ENCODE measurements at regions not wholly inside any gene's neighbourhood (a gene's known extent, or its start where the extent isn't known, plus 50 kb on each side); places are given as distances from the start of the nearest gene placed in this dataset.
"Not testable (repeated sequence)": the region's sequence is repeated elsewhere in the genome, so short reads cannot be mapped to it uniquely, and the experiment has no call there.

DNA sequence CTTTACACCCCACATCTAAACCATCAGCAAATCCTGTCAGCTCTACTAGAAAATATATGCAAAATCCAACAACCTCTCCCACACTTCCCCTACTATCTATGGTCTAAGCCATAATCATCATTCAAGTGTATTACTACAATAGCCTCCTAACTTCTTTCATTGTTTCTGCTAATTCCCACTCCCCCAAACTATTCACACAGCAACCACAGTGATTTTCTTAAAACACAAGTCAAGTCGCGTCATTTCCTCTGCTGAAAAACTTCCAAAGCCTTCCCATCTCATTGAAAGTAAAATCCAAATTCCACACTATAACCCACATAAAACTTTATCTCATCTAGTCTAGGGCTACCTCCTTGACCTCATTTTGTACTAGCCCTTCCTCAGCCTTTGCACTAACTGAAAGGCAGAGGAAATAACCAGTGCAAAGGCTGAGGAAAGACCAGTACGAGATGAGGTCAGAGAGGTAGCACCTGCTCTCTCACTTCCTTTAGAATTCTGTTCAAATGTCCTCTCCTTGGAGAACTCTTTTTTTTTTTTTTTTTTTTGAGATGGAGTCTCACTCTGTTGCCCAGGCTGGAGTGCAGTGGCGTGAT, 65.5 kb upstream of the MDM1 start:
- DNase-seq (ENCODE audit: low read depth): no peak
- Histone ChIP-seq H3K27me3 (ENCODE audit: control insufficient read depth, insufficient read depth, low read length) (no peaks in the 10 kb centered on the region), H3K4me3 (ENCODE audit: low read depth, low read length) (no peak overlapping the region), H3K36me3 (ENCODE audit: control insufficient read depth, insufficient read depth, low read length) (no peaks in the 10 kb centered on the region)
- ChIA-PET POLR2A (no interaction called here), CTCF (interaction anchor here (0.7 kb wide), 1 partner anchor 58 kb away, joined by 3 read pairs; no protein-coding TSS in a partner anchor)
- TF ChIP-seq, protein P1, sequence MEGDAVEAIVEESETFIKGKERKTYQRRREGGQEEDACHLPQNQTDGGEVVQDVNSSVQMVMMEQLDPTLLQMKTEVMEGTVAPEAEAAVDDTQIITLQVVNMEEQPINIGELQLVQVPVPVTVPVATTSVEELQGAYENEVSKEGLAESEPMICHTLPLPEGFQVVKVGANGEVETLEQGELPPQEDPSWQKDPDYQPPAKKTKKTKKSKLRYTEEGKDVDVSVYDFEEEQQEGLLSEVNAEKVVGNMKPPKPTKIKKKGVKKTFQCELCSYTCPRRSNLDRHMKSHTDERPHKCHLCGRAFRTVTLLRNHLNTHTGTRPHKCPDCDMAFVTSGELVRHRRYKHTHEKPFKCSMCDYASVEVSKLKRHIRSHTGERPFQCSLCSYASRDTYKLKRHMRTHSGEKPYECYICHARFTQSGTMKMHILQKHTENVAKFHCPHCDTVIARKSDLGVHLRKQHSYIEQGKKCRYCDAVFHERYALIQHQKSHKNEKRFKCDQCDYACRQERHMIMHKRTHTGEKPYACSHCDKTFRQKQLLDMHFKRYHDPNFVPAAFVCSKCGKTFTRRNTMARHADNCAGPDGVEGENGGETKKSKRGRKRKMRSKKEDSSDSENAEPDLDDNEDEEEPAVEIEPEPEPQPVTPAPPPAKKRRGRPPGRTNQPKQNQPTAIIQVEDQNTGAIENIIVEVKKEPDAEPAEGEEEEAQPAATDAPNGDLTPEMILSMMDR (IDR thresholded peaks at IDR 0.05; ENCODE audit: insufficient read depth, low read depth, low read length): no peak

DNA sequence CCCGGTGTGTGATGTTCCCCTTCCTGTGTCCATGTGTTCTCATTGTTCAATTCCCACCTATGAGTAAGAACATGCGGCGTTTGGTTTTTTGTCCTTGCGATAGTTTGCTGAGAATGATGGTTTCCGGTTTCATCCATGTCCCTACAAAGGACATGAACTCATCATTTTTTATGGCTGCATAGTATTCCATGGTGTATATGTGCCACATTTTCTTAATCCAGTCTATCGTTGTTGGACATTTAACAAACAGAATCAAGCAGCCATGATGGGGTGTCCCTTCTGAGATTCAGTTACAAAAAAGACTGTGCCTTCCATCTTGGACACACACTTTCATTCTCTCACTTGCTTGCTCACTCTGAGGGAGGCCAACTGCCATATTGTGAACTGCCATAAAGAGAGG, 66.5 kb upstream of the MDM1 start:
- H3K4me3 ChIP-seq (ENCODE audit: low read depth, low read length); POLR2A ChIA-PET; H3K27me3 ChIP-seq (ENCODE audit: control insufficient read depth, insufficient read depth, low read length); DNase-seq (ENCODE audit: low read depth); H3K36me3 ChIP-seq (ENCODE audit: control insufficient read depth, insufficient read depth, low read length); CTCF ChIA-PET: not testable (repeated sequence)

DNA sequence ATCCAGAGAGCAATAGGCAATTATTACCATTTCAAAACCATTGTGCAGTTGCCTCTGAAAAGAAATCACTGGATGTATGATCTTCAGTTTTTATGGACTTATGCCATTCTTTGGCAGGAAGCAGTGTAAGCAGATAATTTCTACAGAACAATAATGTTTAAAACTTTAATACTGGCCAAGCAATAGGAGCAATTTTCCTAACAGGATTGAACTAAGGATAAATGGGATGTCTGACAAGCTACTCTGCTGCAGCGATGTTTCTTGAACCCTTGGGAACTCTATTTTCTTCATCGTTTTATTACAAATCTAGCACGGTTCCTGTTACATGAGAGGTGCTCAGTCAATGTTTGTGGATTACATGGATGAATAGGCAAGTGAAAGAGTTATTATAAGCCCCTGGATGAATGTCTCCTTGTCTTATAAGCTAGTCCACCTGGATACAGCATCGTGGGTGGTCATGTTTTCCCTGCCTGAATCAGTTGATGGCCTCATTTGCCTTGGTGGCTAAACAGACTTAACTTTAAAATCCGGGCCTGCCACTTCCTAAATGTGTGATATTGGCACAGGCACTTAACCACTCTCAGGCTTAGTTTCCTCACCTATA, 68.2 kb upstream of the MDM1 start:
- TF ChIP-seq, protein P1 (IDR thresholded peaks at IDR 0.05; ENCODE audit: insufficient read depth, low read depth, low read length): no peak

DNA sequence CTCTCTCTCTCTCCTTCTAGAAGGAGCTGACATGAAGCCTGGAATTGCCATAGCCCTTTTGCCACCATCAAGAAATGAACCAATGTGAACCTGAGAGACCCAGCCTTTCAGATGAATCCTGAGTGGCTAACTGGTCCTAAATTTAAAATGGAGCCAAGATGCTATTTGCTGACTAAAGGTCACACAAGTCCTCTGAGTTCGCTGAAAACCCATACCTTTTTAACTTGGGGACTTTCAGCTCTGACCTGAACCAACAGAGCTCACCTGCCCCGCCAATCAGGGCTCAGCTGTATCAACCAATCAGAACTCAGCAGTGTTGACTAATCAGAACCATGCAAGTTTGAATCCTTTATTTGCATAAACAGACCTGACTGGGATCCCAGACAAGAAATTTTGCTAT, 70.3 kb upstream of the MDM1 start:
- Histone ChIP-seq H3K4me3 (ENCODE audit: low read depth, low read length) (no peak overlapping the region), H3K36me3 (ENCODE audit: control insufficient read depth, insufficient read depth, low read length) (no peaks in the 10 kb centered on the region), H3K27me3 (ENCODE audit: control insufficient read depth, insufficient read depth, low read length) (no peaks in the 10 kb centered on the region)
- TF ChIP-seq, protein P1 (IDR thresholded peaks at IDR 0.05; ENCODE audit: insufficient read depth, low read depth, low read length): no peak
- ChIA-PET CTCF (interaction anchor here (0.8 to 2.0 kb wide), 2 partner anchors 10 to 34 kb away, joined by 3 to 7 read pairs; no protein-coding TSS in a partner anchor), POLR2A (no interaction called here)
- no peak for DNase-seq (ENCODE audit: low read depth)

More for the DNA sequence above, 68.2 kb upstream of the MDM1 start:
- Histone ChIP-seq H3K4me3 (ENCODE audit: low read depth, low read length) (no peak overlapping the region), H3K36me3 (ENCODE audit: control insufficient read depth, insufficient read depth, low read length) (no peaks in the 10 kb centered on the region), H3K27me3 (ENCODE audit: control insufficient read depth, insufficient read depth, low read length) (no peaks in the 10 kb centered on the region)
- ChIA-PET CTCF (no interaction called here), POLR2A (no interaction called here)
- no peak for DNase-seq (ENCODE audit: low read depth)

DNA sequence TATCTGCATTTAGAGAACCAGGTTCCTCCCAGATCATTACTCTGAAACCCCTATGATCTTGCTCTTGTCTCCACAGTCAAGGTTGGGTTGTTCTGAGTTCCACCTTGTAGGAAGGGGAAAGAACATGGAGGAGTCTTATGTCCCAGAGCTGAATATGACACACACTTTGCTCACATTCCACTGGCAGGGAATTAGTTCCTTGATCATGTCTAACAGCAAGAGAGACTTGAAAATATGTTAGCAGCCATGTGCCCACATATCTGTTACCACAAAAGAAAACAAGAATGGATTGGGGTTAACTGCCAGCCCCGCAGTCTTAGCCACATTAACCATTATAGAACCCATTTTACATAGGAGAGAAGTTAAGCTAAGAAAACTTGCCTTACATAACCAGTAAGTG, 71.1 kb upstream of the MDM1 start:
- ChIA-PET CTCF (interaction anchor here (0.8 to 2.0 kb wide), 3 partner anchors 11 to 249 kb away, joined by 3 to 7 read pairs (median 3); no protein-coding TSS in a partner anchor), POLR2A (no interaction called here)
- no peak for DNase-seq (ENCODE audit: low read depth)
- no peaks in the 10 kb centered on the region for H3K27me3 ChIP-seq (ENCODE audit: control insufficient read depth, insufficient read depth, low read length)
- H3K36me3 ChIP-seq (ENCODE audit: control insufficient read depth, insufficient read depth, low read length): no peaks in the 10 kb centered on the region
- no peak overlapping the region for H3K4me3 ChIP-seq (ENCODE audit: low read depth, low read length)
- TF ChIP-seq, protein P1 (IDR thresholded peaks at IDR 0.05; ENCODE audit: insufficient read depth, low read depth, low read length): no peak
